ENCODE measurements at regions not wholly inside any gene's neighbourhood (a gene's known extent, or its start where the extent isn't known, plus 50 kb on each side); places are given as distances from the start of the nearest gene placed in this dataset.

DNA sequence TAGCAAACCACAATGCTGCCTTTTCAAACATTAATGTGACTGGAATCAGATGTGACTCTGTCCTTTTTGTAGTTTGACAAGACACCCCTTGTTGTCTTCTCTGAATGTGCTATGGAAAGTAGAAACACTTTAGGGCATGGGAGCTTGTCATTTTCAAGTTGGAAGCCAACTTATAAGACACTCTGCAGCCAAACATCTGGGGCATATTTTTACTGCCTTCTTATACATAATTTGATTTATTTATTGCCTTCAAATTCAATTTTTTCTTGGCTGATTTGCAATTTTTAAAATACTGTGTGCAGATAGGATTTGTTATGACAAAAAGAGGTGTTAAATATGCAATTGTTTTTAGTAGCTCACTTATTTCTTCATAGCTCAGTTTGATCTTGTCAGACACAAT lies 1002.0 kb upstream of the PCDH7 start:
- H3K9me3 ChIP-seq, result no peaks in the 10 kb centered on the region
- TF ChIP-seq, protein P1, sequence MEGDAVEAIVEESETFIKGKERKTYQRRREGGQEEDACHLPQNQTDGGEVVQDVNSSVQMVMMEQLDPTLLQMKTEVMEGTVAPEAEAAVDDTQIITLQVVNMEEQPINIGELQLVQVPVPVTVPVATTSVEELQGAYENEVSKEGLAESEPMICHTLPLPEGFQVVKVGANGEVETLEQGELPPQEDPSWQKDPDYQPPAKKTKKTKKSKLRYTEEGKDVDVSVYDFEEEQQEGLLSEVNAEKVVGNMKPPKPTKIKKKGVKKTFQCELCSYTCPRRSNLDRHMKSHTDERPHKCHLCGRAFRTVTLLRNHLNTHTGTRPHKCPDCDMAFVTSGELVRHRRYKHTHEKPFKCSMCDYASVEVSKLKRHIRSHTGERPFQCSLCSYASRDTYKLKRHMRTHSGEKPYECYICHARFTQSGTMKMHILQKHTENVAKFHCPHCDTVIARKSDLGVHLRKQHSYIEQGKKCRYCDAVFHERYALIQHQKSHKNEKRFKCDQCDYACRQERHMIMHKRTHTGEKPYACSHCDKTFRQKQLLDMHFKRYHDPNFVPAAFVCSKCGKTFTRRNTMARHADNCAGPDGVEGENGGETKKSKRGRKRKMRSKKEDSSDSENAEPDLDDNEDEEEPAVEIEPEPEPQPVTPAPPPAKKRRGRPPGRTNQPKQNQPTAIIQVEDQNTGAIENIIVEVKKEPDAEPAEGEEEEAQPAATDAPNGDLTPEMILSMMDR (IDR thresholded peaks at IDR 0.05), result no peak
- H3K4me1 ChIP-seq, result no peaks in the 10 kb centered on the region
- intact Hi-C loops (cut with DNase I), result no loop called here
- H3K27ac ChIP-seq, result no peak overlapping the region
- H3K4me3 ChIP-seq, result no peak overlapping the region
- DNase-seq (no peak), ATAC-seq (no peak)
- no peaks in the 10 kb centered on the region for H3K36me3 ChIP-seq
- no peaks in the 10 kb centered on the region for H3K27me3 ChIP-seq (ENCODE audit: low read depth)

DNA sequence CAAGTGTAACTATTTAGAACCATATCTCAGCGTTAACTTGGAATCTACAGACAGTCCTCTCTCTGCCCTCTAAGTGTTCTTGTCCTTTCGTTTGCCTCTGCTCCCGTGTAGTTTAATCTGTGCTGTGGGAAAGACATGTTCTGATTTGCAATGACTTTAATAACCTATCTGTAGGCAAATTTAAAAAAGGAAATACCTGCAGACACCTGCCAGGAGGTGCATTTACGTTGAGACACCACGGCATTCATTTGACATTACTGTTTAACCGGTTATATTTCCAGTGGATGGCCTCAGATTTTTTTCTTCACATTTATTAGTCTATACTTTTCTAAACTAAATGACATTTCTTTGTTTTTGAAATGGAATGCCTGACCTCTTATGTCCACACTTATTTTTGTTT lies 997.9 kb upstream of the PCDH7 start:
- Histone ChIP-seq H3K36me3 (no peaks in the 10 kb centered on the region), H3K4me1 (no peaks in the 10 kb centered on the region), H3K27ac (no peak overlapping the region), H3K9me3 (no peaks in the 10 kb centered on the region), H3K27me3 (ENCODE audit: low read depth) (no peaks in the 10 kb centered on the region), H3K4me3 (no peak overlapping the region)
- DNase-seq (no peak), ATAC-seq (no peak)
- TF ChIP-seq, protein P1 (IDR thresholded peaks at IDR 0.05), result no peak
- intact Hi-C loops (cut with DNase I), result no loop called here

DNA sequence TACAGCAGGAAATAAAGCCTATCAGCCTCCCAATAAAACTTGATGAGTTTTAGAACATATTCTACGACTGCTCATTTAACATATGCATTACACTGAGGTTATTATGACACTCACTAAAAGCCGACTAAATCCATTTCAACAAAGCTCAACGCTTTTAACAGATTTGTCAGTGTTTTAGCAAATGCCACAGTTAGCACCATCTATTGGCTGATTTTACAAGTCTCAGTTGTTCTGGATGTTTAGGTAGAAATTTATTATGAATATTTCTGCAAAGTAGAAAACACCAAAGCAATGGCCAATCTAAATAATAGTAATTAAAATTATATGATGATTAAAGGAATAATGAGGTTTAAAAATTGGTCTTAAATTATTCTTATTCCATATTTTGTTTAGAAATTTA lies 993.2 kb upstream of the PCDH7 start:
- Histone ChIP-seq H3K9me3 (no peaks in the 10 kb centered on the region), H3K36me3 (no peaks in the 10 kb centered on the region), H3K27ac (no peak overlapping the region), H3K27me3 (ENCODE audit: low read depth) (no peaks in the 10 kb centered on the region), H3K4me3 (no peak overlapping the region), H3K4me1 (no peaks in the 10 kb centered on the region)
- TF ChIP-seq, protein P1 (IDR thresholded peaks at IDR 0.05), result no peak
- DNase-seq (no peak), ATAC-seq (no peak)
- intact Hi-C loops (cut with DNase I), result no loop called here

DNA sequence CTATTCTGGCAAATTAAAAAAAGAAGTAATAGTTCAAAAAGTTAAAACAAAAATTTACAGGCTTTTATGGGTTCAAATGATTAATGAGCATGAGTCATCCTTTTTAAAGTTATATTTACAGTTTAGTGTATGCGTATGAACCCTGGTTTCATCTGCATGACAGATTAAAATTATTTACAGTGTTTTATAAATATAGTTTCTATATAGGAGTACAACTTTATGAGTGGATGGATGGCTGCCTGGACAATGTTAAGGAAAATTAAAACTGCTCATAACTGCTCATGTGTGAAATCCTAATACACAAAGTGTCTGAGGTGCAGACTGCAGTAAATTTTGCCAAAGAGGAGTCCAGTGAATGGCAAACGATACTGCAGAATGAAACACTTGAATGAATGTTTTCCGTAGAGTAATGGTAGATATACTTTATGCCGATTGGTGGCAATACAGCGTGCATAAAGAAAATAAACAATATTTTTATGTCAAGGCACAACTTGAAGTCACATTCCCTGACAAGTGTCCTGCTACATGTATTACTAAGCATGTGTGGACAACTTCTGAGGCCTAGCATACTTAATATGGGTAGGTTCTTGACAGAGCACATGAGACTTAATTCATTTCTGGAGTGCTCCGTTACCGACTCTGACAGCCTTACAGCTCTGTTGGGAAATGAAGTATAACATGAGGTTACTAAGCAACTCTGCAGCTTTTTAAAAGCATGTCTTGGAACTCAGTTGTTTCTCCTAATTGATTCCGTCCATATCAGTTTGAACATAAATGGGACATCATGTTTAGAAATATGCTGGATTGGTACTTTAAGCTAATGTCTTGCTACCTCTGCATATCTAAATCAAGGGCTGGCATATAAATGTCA lies 985.6 kb upstream of the PCDH7 start:
- DNase-seq, result no peak
- TF ChIP-seq, protein P1 (IDR thresholded peaks at IDR 0.05), result no peak
- no peaks in the 10 kb centered on the region for H3K27me3 ChIP-seq (ENCODE audit: low read depth)
- intact Hi-C loops (cut with DNase I), result no loop called here
- H3K27ac ChIP-seq, result no peak overlapping the region
- no peak overlapping the region for H3K4me3 ChIP-seq
- no peaks in the 10 kb centered on the region for H3K36me3 ChIP-seq
- H3K9me3 ChIP-seq, result no peaks in the 10 kb centered on the region
- H3K4me1 ChIP-seq, result no peaks in the 10 kb centered on the region
- ATAC-seq, result no peak

DNA sequence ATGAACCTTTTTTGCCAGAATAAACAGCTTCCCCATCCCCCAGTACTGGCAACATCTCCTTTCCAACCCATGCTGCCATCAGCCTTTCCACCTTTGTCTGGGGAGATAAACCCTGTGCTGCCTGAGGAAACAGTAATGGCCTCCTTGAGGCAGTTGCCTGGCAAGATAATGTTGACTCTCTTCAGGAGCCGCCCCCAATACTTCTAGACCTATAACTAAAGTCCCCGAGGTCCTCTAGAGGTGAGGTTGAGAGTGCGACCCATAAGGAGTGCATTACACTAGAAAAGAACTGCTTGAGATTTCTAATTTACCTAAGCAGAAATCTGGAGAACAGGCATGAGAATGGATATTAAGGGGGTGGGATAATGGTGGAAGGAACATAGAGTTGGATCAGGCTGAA lies 963.2 kb upstream of the PCDH7 start:
- DNase-seq, result no peak
- H3K27ac ChIP-seq, result no peak overlapping the region

More for the DNA sequence above, 963.2 kb upstream of the PCDH7 start:
- no peaks in the 10 kb centered on the region for H3K9me3 ChIP-seq
- TF ChIP-seq, protein P1 (IDR thresholded peaks at IDR 0.05), result no peak
- intact Hi-C loops (cut with DNase I), result no loop called here
- H3K36me3 ChIP-seq, result no peaks in the 10 kb centered on the region
- ATAC-seq, result no peak
- H3K4me1 ChIP-seq, result no peaks in the 10 kb centered on the region
- H3K4me3 ChIP-seq, result no peak overlapping the region
- H3K27me3 ChIP-seq (ENCODE audit: low read depth), result no peaks in the 10 kb centered on the region

All from lower lobe of right lung (tissue), 2 donors.